Parathyroid adenoma (tissue), 2 donors: ENCODE measurements at regions not wholly inside any gene's neighbourhood (a gene's known extent, or its start where the extent isn't known, plus 50 kb on each side); places are given as distances from the start of the nearest gene placed in this dataset.

Experiments
- H2AFZ ChIP-seq: fragments of 300-600 bp; sonication (generic); one replicate; pipeline ENCODE4 v1.7.0; 2017; ENCODE audit warnings: antibody characterized with exemption, mild to moderate bottlenecking
- H3K27ac ChIP-seq: fragments of 300-600 bp; sonication (generic); one replicate; pipeline ENCODE4 v1.7.0; 2017
- H3K27me3 ChIP-seq: fragments of 300-600 bp; sonication (generic); one replicate; pipeline ENCODE4 v1.7.0; 2017; ENCODE audit warnings: low read length; ENCODE audit not compliant: control insufficient read depth, insufficient read depth
- H3K36me3 ChIP-seq: fragments of 300-600 bp; sonication (generic); one replicate; pipeline ENCODE4 v1.7.0; 2017; ENCODE audit warnings: low read length; ENCODE audit not compliant: control insufficient read depth, insufficient read depth
- H3K4me1 ChIP-seq: fragments of 300-600 bp; sonication (generic); one replicate; pipeline ENCODE4 v1.7.0; 2017; ENCODE audit warnings: control low read depth
- H3K4me2 ChIP-seq: fragments of 300-600 bp; sonication (generic); one replicate; pipeline ENCODE4 v1.7.0; 2017; ENCODE audit warnings: low read length
- H3K4me3 ChIP-seq: fragments of 300-600 bp; sonication (generic); one replicate; pipeline ENCODE4 v1.7.0; 2017; ENCODE audit warnings: low read depth, low read length
- H3K79me2 ChIP-seq: fragments of 300-600 bp; sonication (generic); one replicate; pipeline ENCODE4 v1.7.0; 2017; ENCODE audit warnings: control low read depth
- H3K9ac ChIP-seq: fragments of 300-600 bp; sonication (generic); one replicate; pipeline ENCODE4 v1.7.0; 2017; ENCODE audit warnings: mild to moderate bottlenecking
- H3K9me3 ChIP-seq: fragments of 300-600 bp; sonication (generic); one replicate; pipeline ENCODE4 v1.7.0; 2017; ENCODE audit warnings: low read length; ENCODE audit not compliant: control insufficient read depth
- TF ChIP-seq, protein P1 (sequence below): fragments of 300-600 bp; sonication (generic); IDR thresholded peaks from one replicate; pipeline ENCODE4 v1.7.0; 2017; ENCODE audit warnings: antibody characterized with exemption, mild to moderate bottlenecking
- donor health status: primary hyperparathyroidism.

DNA sequence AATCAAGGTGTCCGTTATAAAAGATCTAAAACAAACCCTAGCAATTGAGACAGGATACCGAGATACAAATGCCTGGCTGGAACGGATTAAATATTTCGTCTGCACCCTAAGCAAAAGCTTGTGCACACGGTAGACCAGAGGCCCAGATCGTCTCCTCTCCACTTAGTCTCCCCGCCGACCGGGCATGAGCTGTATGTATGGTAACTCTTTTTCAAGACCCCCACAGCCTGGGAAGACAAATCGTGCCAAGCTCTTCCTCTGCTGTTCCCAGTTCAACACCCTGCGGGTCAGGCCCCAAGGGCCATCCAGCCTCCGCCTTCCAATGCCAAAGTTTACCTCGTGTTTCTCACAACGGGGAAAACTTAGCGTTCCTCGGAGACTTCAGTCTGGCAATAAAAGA, 285.7 kb upstream of the GALNT17 start:
- Histone ChIP-seq H3K9ac (no peak overlapping the region), H3K4me3 (no peak overlapping the region), H3K79me2 (no peaks in the 10 kb centered on the region), H3K27ac (no peak overlapping the region), H3K4me1 (no peaks in the 10 kb centered on the region), H3K27me3 (no peaks in the 10 kb centered on the region), H3K4me2 (no peak overlapping the region), H3K9me3 (no peaks in the 10 kb centered on the region), H3K36me3 (no peaks in the 10 kb centered on the region), H2AFZ (no peak overlapping the region)
- TF ChIP-seq, protein P1, sequence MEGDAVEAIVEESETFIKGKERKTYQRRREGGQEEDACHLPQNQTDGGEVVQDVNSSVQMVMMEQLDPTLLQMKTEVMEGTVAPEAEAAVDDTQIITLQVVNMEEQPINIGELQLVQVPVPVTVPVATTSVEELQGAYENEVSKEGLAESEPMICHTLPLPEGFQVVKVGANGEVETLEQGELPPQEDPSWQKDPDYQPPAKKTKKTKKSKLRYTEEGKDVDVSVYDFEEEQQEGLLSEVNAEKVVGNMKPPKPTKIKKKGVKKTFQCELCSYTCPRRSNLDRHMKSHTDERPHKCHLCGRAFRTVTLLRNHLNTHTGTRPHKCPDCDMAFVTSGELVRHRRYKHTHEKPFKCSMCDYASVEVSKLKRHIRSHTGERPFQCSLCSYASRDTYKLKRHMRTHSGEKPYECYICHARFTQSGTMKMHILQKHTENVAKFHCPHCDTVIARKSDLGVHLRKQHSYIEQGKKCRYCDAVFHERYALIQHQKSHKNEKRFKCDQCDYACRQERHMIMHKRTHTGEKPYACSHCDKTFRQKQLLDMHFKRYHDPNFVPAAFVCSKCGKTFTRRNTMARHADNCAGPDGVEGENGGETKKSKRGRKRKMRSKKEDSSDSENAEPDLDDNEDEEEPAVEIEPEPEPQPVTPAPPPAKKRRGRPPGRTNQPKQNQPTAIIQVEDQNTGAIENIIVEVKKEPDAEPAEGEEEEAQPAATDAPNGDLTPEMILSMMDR: no peak

DNA sequence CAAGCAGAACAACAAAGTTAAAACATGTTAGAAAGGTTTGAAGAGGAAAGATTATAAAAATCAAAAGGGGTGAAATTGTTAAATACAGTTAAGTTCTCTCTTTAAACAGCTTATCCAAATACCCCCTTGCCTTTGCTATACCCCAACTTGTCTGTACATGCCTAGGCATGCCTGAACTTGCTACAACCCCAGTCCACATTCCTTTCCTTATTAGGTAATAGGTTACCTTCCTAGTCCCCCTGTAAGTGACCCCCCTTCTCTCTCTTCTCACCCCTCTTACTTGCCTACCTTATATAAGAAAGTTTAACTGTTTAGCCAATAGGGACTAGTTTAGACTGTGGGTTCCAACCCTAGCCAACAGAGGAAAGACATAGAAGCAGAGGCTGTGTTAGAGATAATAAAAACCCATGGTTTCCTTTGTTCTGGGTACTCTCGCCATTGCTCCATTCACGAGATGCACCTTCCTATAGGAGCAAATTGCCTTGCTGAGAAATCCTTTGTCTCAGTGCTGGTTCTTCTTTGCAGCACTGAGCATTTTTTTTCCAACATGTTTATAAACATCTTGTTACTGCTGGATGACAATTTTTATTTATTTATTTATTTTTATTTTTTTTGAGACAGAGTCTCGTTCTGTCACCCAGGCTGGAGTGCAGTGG, 282.2 kb upstream of the GALNT17 start:
- H3K27ac ChIP-seq: no peak overlapping the region
- no peaks in the 10 kb centered on the region for H3K36me3 ChIP-seq
- H3K4me1 ChIP-seq: no peaks in the 10 kb centered on the region
- H3K9me3 ChIP-seq: no peaks in the 10 kb centered on the region
- no peak overlapping the region for H3K4me2 ChIP-seq
- TF ChIP-seq, protein P1: no peak
- H3K79me2 ChIP-seq: no peaks in the 10 kb centered on the region
- H2AFZ ChIP-seq: no peak overlapping the region
- no peaks in the 10 kb centered on the region for H3K27me3 ChIP-seq
- no peak overlapping the region for H3K9ac ChIP-seq
- H3K4me3 ChIP-seq: no peak overlapping the region

DNA sequence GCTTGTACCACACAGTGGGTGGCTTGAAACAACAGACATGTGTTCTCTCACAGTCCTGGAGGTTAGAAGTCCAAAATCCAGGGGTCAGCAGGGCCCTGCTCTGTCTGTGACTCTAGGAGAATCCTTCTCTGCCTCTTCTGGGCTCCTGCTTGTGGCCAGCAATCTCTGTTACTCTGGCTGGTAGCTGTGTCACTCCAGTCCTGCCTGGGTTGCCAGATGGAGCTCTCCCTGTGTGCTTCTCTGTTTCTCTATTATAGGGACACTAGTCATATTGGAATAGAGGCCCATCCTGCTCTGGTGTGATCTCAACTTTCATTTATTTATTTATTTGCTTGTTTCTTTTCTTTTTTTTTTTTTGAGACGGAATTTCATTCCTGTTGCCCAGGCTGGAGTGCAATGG, 276.6 kb upstream of the GALNT17 start:
- Histone ChIP-seq H3K4me3 (no peak overlapping the region), H3K9ac (no peak overlapping the region), H3K4me2 (no peak overlapping the region), H2AFZ (no peak overlapping the region), H3K27ac (no peak overlapping the region), H3K36me3 (no peaks in the 10 kb centered on the region), H3K9me3 (no peaks in the 10 kb centered on the region), H3K79me2 (no peaks in the 10 kb centered on the region), H3K4me1 (no peaks in the 10 kb centered on the region), H3K27me3 (no peaks in the 10 kb centered on the region)
- TF ChIP-seq, protein P1: no peak

DNA sequence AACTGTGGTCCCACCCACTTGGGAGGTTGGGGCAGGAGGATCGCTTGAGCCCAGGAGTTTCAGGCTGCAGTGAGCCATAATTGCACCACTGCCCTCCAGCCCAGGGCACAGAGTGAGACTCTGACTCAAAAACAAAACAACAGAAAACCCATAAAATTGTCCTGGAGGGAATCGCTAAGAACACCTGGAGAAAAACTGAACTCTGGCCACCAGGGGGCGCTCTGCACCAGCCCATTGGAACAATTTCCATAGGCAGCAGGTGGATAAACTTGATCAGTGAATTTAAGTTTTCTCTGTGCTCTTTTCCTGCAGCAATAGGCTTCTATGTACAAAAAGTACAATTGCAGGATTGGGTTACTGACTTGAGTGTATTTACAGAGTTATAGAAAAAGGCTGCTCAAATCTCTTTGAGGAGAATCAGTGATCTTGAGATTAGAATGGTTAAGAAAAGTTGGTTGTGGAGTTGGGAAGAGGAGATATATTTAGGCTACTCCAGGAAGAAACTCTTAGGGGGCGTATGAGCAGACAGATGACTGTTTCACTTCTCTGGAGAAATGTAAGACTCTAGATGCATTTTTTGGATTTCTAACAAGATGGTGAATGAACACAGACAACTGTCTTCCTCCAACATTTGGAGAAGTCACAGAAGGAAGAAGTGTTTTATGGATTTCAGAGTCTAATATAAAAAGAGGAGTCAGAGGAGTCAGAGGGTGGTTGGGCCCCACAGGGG, 274.9 kb upstream of the GALNT17 start:
- TF ChIP-seq, protein P1: peak; percentile 61
- no peak overlapping the region for H3K4me3 ChIP-seq
- H3K9me3 ChIP-seq: no peaks in the 10 kb centered on the region
- H3K9ac ChIP-seq: no peak overlapping the region
- no peaks in the 10 kb centered on the region for H3K36me3 ChIP-seq
- H3K79me2 ChIP-seq: no peaks in the 10 kb centered on the region
- no peaks in the 10 kb centered on the region for H3K4me1 ChIP-seq
- H3K27ac ChIP-seq: no peak overlapping the region
- H3K27me3 ChIP-seq: no peaks in the 10 kb centered on the region
- H2AFZ ChIP-seq: no peak overlapping the region
- no peak overlapping the region for H3K4me2 ChIP-seq
